ENCODE measurements at regions not wholly inside any gene's neighbourhood (a gene's known extent, or its start where the extent isn't known, plus 50 kb on each side); places are given as distances from the start of the nearest gene placed in this dataset.

DNA sequence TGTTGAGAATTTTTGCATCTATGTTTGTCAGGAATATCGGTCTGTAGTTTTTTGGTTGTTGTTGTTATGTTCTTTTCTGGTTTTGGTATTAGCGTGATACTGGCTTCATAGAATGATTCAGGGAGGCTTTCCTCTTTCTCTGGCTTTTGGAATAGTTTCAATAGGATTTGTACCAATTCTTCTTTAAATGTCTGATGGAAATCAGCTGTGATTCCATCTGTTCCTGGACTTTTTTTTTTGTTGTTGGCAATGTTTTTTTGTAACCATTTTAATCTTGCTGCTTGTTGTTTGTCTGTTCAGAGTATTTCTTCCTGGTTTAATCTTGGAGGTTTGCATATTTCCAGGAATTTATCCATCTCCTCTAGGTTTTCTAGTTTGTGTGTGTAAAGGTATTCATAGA lies 81.5 kb upstream of the GK2 start:
- H3K27me3 ChIP-seq (ENCODE audit: insufficient read depth): no peaks in the 10 kb centered on the region
- no peaks in the 10 kb centered on the region for H4K20me1 ChIP-seq (ENCODE audit: insufficient read depth)
- H3K9ac ChIP-seq: no peak overlapping the region
- H3K9me3 ChIP-seq: no peaks in the 10 kb centered on the region
- no peak overlapping the region for H3K4me3 ChIP-seq (ENCODE audit: low read depth in 2 of 2, low read length in 1 of 2)
- H3K27ac ChIP-seq (ENCODE audit: low read depth in 2 of 2, low read length in 1 of 2): no peak overlapping the region
- no peaks in the 10 kb centered on the region for H3K4me1 ChIP-seq (ENCODE audit: control insufficient read depth in 1 of 2, insufficient read depth in 2 of 2, low read depth in 1 of 2, low read length in 1 of 2)
- no peaks in the 10 kb centered on the region for H3F3A ChIP-seq (replicated peaks; ENCODE audit: insufficient read depth)
- TF ChIP-seq FOSL2 (IDR thresholded peaks at IDR 0.05; ENCODE audit: borderline replicate concordance, low read depth) (no peak), CHD2 (IDR thresholded peaks at IDR 0.05; ENCODE audit: low read length, partially characterized antibody) (no peak), SMC3 (IDR thresholded peaks at IDR 0.05; ENCODE audit: low read depth, low read length) (no peak), TCF12 (IDR thresholded peaks at IDR 0.05) (no peak), TAF1 (IDR thresholded peaks at IDR 0.05; ENCODE audit: borderline replicate concordance, low read depth, low read length) (no peak), GABPA (IDR thresholded peaks at IDR 0.05; ENCODE audit: low read depth) (no peak), RXRA (IDR thresholded peaks at IDR 0.05; ENCODE audit: borderline replicate concordance, low read depth) (no peak), FOXJ3 (CRISPR knock-in tag; IDR thresholded peaks at IDR 0.05) (no peak), TEAD4 (IDR thresholded peaks at IDR 0.05; ENCODE audit: borderline replicate concordance, insufficient read depth) (no peak), YY1 (IDR thresholded peaks at IDR 0.05; ENCODE audit: low read depth) (no peak), MXI1 (IDR thresholded peaks at IDR 0.05; ENCODE audit: low read depth, low read length) (no peak), GATA2 (CRISPR knock-in tag; IDR thresholded peaks at IDR 0.05) (no peak), RCOR1 (IDR thresholded peaks at IDR 0.05; ENCODE audit: low read length) (no peak), EZH2phosphoT487 (IDR thresholded peaks at IDR 0.05; ENCODE audit: borderline replicate concordance, low read depth) (no peak), SIN3A (IDR thresholded peaks at IDR 0.05; ENCODE audit: borderline replicate concordance, low read depth, low read length) (no peak)
- TF ChIP-seq, protein P1, sequence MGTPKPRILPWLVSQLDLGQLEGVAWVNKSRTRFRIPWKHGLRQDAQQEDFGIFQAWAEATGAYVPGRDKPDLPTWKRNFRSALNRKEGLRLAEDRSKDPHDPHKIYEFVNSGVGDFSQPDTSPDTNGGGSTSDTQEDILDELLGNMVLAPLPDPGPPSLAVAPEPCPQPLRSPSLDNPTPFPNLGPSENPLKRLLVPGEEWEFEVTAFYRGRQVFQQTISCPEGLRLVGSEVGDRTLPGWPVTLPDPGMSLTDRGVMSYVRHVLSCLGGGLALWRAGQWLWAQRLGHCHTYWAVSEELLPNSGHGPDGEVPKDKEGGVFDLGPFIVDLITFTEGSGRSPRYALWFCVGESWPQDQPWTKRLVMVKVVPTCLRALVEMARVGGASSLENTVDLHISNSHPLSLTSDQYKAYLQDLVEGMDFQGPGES (IDR thresholded peaks at IDR 0.05; ENCODE audit: low read depth, low read length): no peak
- TF ChIP-seq, protein P2, sequence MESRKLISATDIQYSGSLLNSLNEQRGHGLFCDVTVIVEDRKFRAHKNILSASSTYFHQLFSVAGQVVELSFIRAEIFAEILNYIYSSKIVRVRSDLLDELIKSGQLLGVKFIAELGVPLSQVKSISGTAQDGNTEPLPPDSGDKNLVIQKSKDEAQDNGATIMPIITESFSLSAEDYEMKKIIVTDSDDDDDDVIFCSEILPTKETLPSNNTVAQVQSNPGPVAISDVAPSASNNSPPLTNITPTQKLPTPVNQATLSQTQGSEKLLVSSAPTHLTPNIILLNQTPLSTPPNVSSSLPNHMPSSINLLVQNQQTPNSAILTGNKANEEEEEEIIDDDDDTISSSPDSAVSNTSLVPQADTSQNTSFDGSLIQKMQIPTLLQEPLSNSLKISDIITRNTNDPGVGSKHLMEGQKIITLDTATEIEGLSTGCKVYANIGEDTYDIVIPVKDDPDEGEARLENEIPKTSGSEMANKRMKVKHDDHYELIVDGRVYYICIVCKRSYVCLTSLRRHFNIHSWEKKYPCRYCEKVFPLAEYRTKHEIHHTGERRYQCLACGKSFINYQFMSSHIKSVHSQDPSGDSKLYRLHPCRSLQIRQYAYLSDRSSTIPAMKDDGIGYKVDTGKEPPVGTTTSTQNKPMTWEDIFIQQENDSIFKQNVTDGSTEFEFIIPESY (IDR thresholded peaks at IDR 0.05; ENCODE audit: borderline replicate concordance, low read depth): no peak
- TF ChIP-seq, protein P3, sequence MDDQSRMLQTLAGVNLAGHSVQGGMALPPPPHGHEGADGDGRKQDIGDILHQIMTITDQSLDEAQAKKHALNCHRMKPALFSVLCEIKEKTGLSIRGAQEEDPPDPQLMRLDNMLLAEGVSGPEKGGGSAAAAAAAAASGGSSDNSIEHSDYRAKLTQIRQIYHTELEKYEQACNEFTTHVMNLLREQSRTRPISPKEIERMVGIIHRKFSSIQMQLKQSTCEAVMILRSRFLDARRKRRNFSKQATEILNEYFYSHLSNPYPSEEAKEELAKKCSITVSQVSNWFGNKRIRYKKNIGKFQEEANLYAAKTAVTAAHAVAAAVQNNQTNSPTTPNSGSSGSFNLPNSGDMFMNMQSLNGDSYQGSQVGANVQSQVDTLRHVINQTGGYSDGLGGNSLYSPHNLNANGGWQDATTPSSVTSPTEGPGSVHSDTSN (IDR thresholded peaks at IDR 0.05): no peak
- TF ChIP-seq, protein P4, sequence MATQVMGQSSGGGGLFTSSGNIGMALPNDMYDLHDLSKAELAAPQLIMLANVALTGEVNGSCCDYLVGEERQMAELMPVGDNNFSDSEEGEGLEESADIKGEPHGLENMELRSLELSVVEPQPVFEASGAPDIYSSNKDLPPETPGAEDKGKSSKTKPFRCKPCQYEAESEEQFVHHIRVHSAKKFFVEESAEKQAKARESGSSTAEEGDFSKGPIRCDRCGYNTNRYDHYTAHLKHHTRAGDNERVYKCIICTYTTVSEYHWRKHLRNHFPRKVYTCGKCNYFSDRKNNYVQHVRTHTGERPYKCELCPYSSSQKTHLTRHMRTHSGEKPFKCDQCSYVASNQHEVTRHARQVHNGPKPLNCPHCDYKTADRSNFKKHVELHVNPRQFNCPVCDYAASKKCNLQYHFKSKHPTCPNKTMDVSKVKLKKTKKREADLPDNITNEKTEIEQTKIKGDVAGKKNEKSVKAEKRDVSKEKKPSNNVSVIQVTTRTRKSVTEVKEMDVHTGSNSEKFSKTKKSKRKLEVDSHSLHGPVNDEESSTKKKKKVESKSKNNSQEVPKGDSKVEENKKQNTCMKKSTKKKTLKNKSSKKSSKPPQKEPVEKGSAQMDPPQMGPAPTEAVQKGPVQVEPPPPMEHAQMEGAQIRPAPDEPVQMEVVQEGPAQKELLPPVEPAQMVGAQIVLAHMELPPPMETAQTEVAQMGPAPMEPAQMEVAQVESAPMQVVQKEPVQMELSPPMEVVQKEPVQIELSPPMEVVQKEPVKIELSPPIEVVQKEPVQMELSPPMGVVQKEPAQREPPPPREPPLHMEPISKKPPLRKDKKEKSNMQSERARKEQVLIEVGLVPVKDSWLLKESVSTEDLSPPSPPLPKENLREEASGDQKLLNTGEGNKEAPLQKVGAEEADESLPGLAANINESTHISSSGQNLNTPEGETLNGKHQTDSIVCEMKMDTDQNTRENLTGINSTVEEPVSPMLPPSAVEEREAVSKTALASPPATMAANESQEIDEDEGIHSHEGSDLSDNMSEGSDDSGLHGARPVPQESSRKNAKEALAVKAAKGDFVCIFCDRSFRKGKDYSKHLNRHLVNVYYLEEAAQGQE (IDR thresholded peaks at IDR 0.05; ENCODE audit: low read depth, low read length): no peak
- CTCF ChIA-PET: no interaction called here
- H3K4me2 ChIP-seq: no peak overlapping the region
- WGBS (ENCODE audit: low lambda C conversion rate): 66% methylated on average over 2 of the region's 2 CpGs
- H3K79me2 ChIP-seq (ENCODE audit: insufficient read depth): no peaks in the 10 kb centered on the region
- no peak for DNase-seq
- no peak overlapping the region for H2AFZ ChIP-seq (ENCODE audit: low read depth)
- POLR2A ChIA-PET: no interaction called here
- no peaks in the 10 kb centered on the region for H3K9me2 ChIP-seq
- no peaks in the 10 kb centered on the region for H3K36me3 ChIP-seq (replicated peaks in 1 of 2; ENCODE audit: control insufficient read depth in 1 of 2, insufficient read depth in 2 of 2, low read length in 1 of 2)

Measured in SK-N-SH (cell line).